ENCODE measurements at regions not wholly inside any gene's neighbourhood (a gene's known extent, or its start where the extent isn't known, plus 50 kb on each side); places are given as distances from the start of the nearest gene placed in this dataset.

DNA sequence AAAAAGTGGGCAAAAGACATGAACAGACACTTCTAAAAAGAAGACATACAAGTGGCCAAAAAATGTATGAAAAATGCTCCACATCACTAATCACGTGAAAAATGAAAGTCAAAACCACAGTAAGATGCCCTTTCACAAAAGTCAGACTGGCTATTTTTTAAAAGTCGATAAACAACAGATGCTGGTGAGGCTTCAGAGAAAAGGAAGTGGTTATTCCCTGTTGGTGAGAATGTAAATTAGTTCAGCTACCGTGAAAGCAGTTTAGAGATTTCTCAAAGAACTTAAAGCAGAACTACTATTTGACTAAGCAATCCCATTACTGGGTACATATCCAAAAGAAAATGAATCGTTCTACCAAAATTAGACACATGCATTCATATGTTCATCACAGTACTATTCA lies 237.0 kb downstream of the KIF21A start:
- no peaks in the 10 kb centered on the region for H3K4me1 ChIP-seq
- no peak for ATAC-seq
- peaks cover 0 to 34% (median 4%) of the 10 kb centered on the region in 12 donors for H3K9me3 ChIP-seq
- no peak for DNase-seq
- 45 to 63% (median 54%) methylated on average over 4 of the region's 4 CpGs for WGBS, 4 donors
- H3K36me3 ChIP-seq: no peaks in the 10 kb centered on the region
- no peak for TF ChIP-seq POLR2A (IDR thresholded peaks at IDR 0.05)
- H3K27ac ChIP-seq: no peak overlapping the region
- H3K4me3 ChIP-seq: no peak overlapping the region
- no peaks in the 10 kb centered on the region for H3K27me3 ChIP-seq
- intact Hi-C loops (cut with DNase I): no loop called here

GRCh38 chr12:39199351-39199750 lies 243.6 kb downstream of the KIF21A start:
- intact Hi-C loops (cut with DNase I): no loop called here
- H3K9me3 ChIP-seq: peaks cover 0 to 19% (median 0%) of the 10 kb centered on the region in 12 donors
- WGBS, 4 donors: 26 to 32% (median 29%) methylated on average over 4 of the region's 4 CpGs
- no peak overlapping the region for H3K27ac ChIP-seq
- DNase-seq (no peak), ATAC-seq (no peak)
- H3K27me3 ChIP-seq: no peaks in the 10 kb centered on the region
- H3K4me1 ChIP-seq: no peaks in the 10 kb centered on the region
- H3K4me3 ChIP-seq: no peak overlapping the region
- TF ChIP-seq, protein P1, sequence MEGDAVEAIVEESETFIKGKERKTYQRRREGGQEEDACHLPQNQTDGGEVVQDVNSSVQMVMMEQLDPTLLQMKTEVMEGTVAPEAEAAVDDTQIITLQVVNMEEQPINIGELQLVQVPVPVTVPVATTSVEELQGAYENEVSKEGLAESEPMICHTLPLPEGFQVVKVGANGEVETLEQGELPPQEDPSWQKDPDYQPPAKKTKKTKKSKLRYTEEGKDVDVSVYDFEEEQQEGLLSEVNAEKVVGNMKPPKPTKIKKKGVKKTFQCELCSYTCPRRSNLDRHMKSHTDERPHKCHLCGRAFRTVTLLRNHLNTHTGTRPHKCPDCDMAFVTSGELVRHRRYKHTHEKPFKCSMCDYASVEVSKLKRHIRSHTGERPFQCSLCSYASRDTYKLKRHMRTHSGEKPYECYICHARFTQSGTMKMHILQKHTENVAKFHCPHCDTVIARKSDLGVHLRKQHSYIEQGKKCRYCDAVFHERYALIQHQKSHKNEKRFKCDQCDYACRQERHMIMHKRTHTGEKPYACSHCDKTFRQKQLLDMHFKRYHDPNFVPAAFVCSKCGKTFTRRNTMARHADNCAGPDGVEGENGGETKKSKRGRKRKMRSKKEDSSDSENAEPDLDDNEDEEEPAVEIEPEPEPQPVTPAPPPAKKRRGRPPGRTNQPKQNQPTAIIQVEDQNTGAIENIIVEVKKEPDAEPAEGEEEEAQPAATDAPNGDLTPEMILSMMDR (IDR thresholded peaks at IDR 0.05): no peak
- no peak for TF ChIP-seq POLR2A (IDR thresholded peaks at IDR 0.05)
- no peaks in the 10 kb centered on the region for H3K36me3 ChIP-seq

- no peaks in the 10 kb centered on the region for H3K9me3 ChIP-seq
- no peak overlapping the region for H3K4me3 ChIP-seq
- ATAC-seq (no peak), DNase-seq (no peak)
- intact Hi-C loops (cut with DNase I): no loop called here
- no peak overlapping the region for H3K27ac ChIP-seq
- WGBS, 4 donors: 94 to 97% (median 95%) methylated on average over 5 of the region's 5 CpGs
- no peaks in the 10 kb centered on the region for H3K4me1 ChIP-seq
- no peaks in the 10 kb centered on the region for H3K27me3 ChIP-seq
- no peak for TF ChIP-seq POLR2A (IDR thresholded peaks at IDR 0.05)
- TF ChIP-seq, protein P1 (IDR thresholded peaks at IDR 0.05): no peak
- H3K36me3 ChIP-seq: no peaks in the 10 kb centered on the region
Observed at GRCh38 chr12:39188689-39189088, 254.2 kb downstream of the KIF21A start.

GRCh38 chr12:39186744-39187143 lies 256.2 kb downstream of the KIF21A start:
- WGBS, 4 donors: 89 to 90% (median 90%) methylated on average over 11 of the region's 11 CpGs
- Histone ChIP-seq H3K4me1 (no peaks in the 10 kb centered on the region), H3K27me3 (no peaks in the 10 kb centered on the region), H3K4me3 (no peak overlapping the region), H3K27ac (no peak overlapping the region), H3K9me3 (no peaks in the 10 kb centered on the region), H3K36me3 (no peaks in the 10 kb centered on the region)
- no peak for ATAC-seq
- DNase-seq: no peak
- TF ChIP-seq, protein P1 (IDR thresholded peaks at IDR 0.05): no peak
- TF ChIP-seq POLR2A (IDR thresholded peaks at IDR 0.05): no peak
- intact Hi-C loops (cut with DNase I): no loop called here

- Histone ChIP-seq H3K9me3 (no peaks in the 10 kb centered on the region), H3K4me3 (no peak overlapping the region), H3K4me1 (no peaks in the 10 kb centered on the region), H3K27ac (no peak overlapping the region), H3K36me3 (no peaks in the 10 kb centered on the region), H3K27me3 (no peaks in the 10 kb centered on the region)
- ATAC-seq (no peak), DNase-seq (no peak)
- 59 to 65% (median 63%) methylated on average over 1 of the region's 1 CpG for WGBS, 4 donors
- TF ChIP-seq, protein P1 (IDR thresholded peaks at IDR 0.05): no peak
- TF ChIP-seq POLR2A (IDR thresholded peaks at IDR 0.05): no peak
- intact Hi-C loops (cut with DNase I): no loop called here
Observed at GRCh38 chr12:39178837-39179236, 264.1 kb downstream of the KIF21A start.
